CD4-positive, CD25-positive, alpha-beta regulatory T cell (primary cell): ENCODE measurements at regions not wholly inside any gene's neighbourhood (a gene's known extent, or its start where the extent isn't known, plus 50 kb on each side); places are given as distances from the start of the nearest gene placed in this dataset.

ENCODE experiments used
- ATAC-seq, 2 donors: fragments of 150-1000 bp; cut with Tn5 transposase; one replicate each; pipeline ENCODE4 v1.10.0; 2021; ENCODE audit warnings: low read depth in 2 of 2, moderate number of reproducible peaks in 2 of 2, moderate library complexity in 1 of 2
- DNase-seq, 3 donors: peaks; one replicate each; pipeline versions ENCODE4 v3.0.0 to v3.0.0-alpha.2; 2012 to 2022; ENCODE audit warnings: mixed read lengths in 1 of 3
- H3K27ac ChIP-seq: one replicate; pipeline ENCODE4 v1.7.0; 2013; ENCODE audit warnings: mild to moderate bottlenecking, low read length; ENCODE audit not compliant: insufficient read depth, poor library complexity, severe bottlenecking
- H3K27me3 ChIP-seq: one replicate; pipeline ENCODE4 v1.7.0; 2013; ENCODE audit warnings: low read length; ENCODE audit not compliant: control insufficient read depth, insufficient read depth
- H3K36me3 ChIP-seq: one replicate; pipeline ENCODE4 v1.7.0; 2013; ENCODE audit warnings: mild to moderate bottlenecking, low read length, moderate library complexity; ENCODE audit not compliant: control insufficient read depth, insufficient read depth
- H3K4me1 ChIP-seq: 2 replicates; pipeline ENCODE4 v1.7.0; 2013; ENCODE audit warnings: mild to moderate bottlenecking, low read length; ENCODE audit not compliant: insufficient read depth, control insufficient read depth, poor library complexity, severe bottlenecking
- H3K4me3 ChIP-seq: one replicate; pipeline ENCODE4 v1.7.0; 2013; ENCODE audit warnings: low read depth, mild to moderate bottlenecking, low read length, moderate library complexity
- H3K9me3 ChIP-seq, 2 experiments: 1 replicate in 1 of 2; 2 replicates in 1 of 2; pipeline ENCODE4 v1.7.0; 2013; ENCODE audit warnings: low read length in 2 of 2, mild to moderate bottlenecking in 1 of 2, moderate library complexity in 1 of 2; ENCODE audit not compliant: control insufficient read depth in 2 of 2
- H3K27ac Mint-ChIP-seq, 3 donors: one replicate each; pipeline ENCODE4 v1.8.0; 2020 to 2022; ENCODE audit warnings: mild to moderate bottlenecking in 3 of 3, mixed read lengths in 3 of 3, moderate library complexity in 2 of 3
- H3K27me3 Mint-ChIP-seq: one replicate; pipeline ENCODE4 v1.8.0; 2022; ENCODE audit warnings: mild to moderate bottlenecking, mixed read lengths
- H3K36me3 Mint-ChIP-seq: one replicate; pipeline ENCODE4 v1.8.0; 2020; ENCODE audit warnings: mixed read lengths
- H3K4me1 Mint-ChIP-seq, 4 donors: one replicate each; pipeline ENCODE4 v1.8.0; 2020 to 2022; ENCODE audit warnings: mixed read lengths in 4 of 4, mild to moderate bottlenecking in 1 of 4
- H3K4me3 Mint-ChIP-seq, 4 donors: one replicate each; pipeline ENCODE4 v1.8.0; 2020 to 2022; ENCODE audit warnings: mild to moderate bottlenecking in 4 of 4, mixed read lengths in 4 of 4, moderate library complexity in 3 of 4
- H3K9me3 Mint-ChIP-seq, 7 donors: one replicate each; pipeline ENCODE4 v1.8.0; 2020 to 2022; ENCODE audit warnings: mixed read lengths in 7 of 7, mild to moderate bottlenecking in 3 of 7, moderate library complexity in 2 of 7

DNA sequence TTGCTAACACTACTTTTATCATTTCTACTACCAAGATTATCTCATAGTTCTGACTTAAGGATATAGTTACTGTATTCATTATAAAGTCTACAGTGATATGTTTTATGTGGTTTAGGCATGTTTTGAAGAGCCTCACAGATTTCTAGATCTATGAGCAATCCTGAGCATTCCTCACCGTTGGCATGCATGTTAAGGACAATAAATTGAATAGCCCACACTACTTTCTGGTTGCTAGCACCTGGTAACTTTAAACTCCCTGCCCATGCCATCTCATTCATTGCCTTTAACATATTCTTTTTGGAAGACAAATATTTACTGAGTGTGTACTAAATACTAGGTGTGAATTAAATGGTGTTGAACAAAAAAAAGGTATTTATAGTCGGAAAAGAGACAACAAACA is 868.1 kb upstream of the CDH9 start:
- Histone ChIP-seq H3K9me3 (peaks cover 8 to 13% of the 10 kb centered on the region in 2 experiments), H3K4me3 (no peak overlapping the region), H3K36me3 (no peaks in the 10 kb centered on the region), H3K27me3 (no peaks in the 10 kb centered on the region), H3K27ac (no peak overlapping the region), H3K4me1 (no peaks in the 10 kb centered on the region)
- Mint-ChIP-seq H3K4me1 (no peaks in the 10 kb centered on the region), H3K27me3 (no peaks in the 10 kb centered on the region), H3K9me3 (peaks cover 4 to 23% (median 10%) of the 10 kb centered on the region in 7 donors), H3K27ac (no peak overlapping the region), H3K4me3 (no peak overlapping the region), H3K36me3 (no peaks in the 10 kb centered on the region)
- DNase-seq (no peak), ATAC-seq (no peak)

DNA sequence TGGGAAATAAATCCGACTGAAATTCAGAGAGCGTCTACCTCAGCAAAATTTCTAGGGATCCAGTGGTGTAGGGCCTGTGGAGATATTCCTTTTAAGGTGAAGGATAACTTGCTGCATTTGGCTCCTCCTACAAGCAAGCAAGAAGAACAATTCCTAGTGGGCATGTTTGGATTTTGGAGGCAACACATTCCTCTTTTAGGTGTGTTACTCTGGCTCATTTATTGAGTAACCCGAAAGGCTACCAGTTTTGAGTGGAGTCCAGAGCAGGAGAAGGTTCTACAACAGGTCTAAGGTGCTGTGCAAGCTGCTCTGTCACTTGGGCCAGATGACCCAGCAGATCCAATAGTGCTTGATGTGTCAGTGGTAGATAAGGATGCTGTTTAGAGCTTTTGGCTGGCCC is 862.4 kb upstream of the CDH9 start:
- no peaks in the 10 kb centered on the region for H3K27me3 Mint-ChIP-seq
- no peaks in the 10 kb centered on the region for H3K4me1 Mint-ChIP-seq
- H3K36me3 ChIP-seq, result no peaks in the 10 kb centered on the region
- H3K9me3 ChIP-seq, result peaks cover 8 to 9% of the 10 kb centered on the region in 2 experiments
- no peak for ATAC-seq
- H3K4me1 ChIP-seq, result no peaks in the 10 kb centered on the region
- H3K4me3 Mint-ChIP-seq, result no peak overlapping the region
- no peak for DNase-seq
- no peaks in the 10 kb centered on the region for H3K36me3 Mint-ChIP-seq
- no peaks in the 10 kb centered on the region for H3K27me3 ChIP-seq
- H3K27ac Mint-ChIP-seq, result no peak overlapping the region
- no peak overlapping the region for H3K27ac ChIP-seq
- peaks cover 1 to 27% (median 6%) of the 10 kb centered on the region in 7 donors for H3K9me3 Mint-ChIP-seq
- H3K4me3 ChIP-seq, result no peak overlapping the region

DNA sequence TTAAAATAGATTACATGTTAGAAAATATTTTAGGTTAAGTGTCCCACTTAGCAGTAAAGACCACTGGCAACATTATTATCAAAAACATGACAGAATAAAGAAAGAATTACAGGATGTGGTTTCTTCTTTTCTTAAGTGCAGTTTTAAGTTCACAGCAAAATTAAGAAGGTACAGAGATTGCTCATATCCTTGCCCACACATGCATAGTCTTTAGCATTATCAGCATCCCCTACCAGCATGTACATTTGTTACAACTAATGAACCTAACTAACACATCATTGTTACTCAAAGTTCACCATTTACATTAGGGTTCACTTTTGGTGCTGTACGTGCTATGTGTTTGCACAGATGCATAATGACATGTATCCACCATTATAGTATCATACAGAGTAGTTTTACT is 837.7 kb upstream of the CDH9 start:
- no peaks in the 10 kb centered on the region for H3K4me1 Mint-ChIP-seq
- no peak overlapping the region for H3K4me3 Mint-ChIP-seq
- Histone ChIP-seq H3K36me3 (no peaks in the 10 kb centered on the region), H3K27me3 (no peaks in the 10 kb centered on the region), H3K27ac (no peak overlapping the region), H3K9me3 (peaks cover 0 to 7% of the 10 kb centered on the region in 2 experiments), H3K4me3 (no peak overlapping the region), H3K4me1 (no peaks in the 10 kb centered on the region)
- peaks cover 4 to 27% (median 9%) of the 10 kb centered on the region in 7 donors for H3K9me3 Mint-ChIP-seq
- no peaks in the 10 kb centered on the region for H3K27me3 Mint-ChIP-seq
- ATAC-seq (no peak), DNase-seq (no peak)
- no peak overlapping the region for H3K27ac Mint-ChIP-seq
- H3K36me3 Mint-ChIP-seq, result peaks cover 3% of the 10 kb centered on the region

DNA sequence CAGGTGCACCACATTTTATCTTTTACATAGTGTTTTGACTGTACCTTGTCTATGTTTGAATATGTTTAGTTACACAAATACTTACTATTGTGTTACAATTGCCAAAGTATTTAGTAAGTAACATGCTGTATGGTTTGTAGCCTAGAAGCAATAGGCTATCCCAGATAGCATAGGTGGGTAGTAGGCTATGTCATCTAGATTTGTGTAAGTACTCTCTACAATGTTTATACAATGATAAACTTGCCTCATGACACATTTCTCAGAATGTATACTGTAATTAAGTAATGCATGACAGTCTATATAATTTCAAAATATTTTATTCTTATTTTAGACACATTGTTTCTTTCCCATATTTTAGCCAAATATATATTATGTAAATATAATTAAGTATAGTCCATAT is 836.8 kb upstream of the CDH9 start:
- no peaks in the 10 kb centered on the region for H3K27me3 ChIP-seq
- H3K4me1 ChIP-seq, result no peaks in the 10 kb centered on the region
- peaks cover 6 to 29% (median 8%) of the 10 kb centered on the region in 7 donors for H3K9me3 Mint-ChIP-seq
- H3K4me3 ChIP-seq, result no peak overlapping the region
- H3K9me3 ChIP-seq, result peaks cover 0 to 6% of the 10 kb centered on the region in 2 experiments
- H3K27ac ChIP-seq, result no peak overlapping the region
- peaks cover 3% of the 10 kb centered on the region for H3K36me3 Mint-ChIP-seq
- no peak overlapping the region for H3K4me3 Mint-ChIP-seq
- no peak for ATAC-seq
- no peaks in the 10 kb centered on the region for H3K36me3 ChIP-seq
- DNase-seq, result no peak
- H3K27me3 Mint-ChIP-seq, result no peaks in the 10 kb centered on the region
- H3K4me1 Mint-ChIP-seq, result no peaks in the 10 kb centered on the region
- H3K27ac Mint-ChIP-seq, result no peak overlapping the region

DNA sequence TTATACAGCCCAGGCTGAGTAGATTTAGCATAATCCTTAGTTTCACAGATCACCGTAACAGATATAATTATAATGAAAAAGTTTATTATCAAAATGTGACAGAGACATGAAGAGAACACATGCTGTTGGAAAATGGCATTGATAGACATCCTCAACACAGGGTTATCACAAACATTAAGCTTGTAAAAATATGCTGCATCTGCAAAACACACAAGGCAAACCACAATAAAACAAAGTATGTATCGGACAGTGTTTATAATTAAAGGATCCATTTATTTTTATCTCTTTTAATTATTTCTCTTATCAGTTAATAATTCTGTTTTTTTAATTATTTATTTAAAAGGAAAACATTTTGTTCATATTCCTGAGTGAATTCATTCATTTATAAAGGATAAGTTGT is 829.9 kb upstream of the CDH9 start:
- H3K4me3 ChIP-seq, result no peak overlapping the region
- no peak overlapping the region for H3K27ac ChIP-seq
- H3K4me1 Mint-ChIP-seq, result no peaks in the 10 kb centered on the region
- ATAC-seq (no peak), DNase-seq (no peak)
- H3K27me3 Mint-ChIP-seq, result no peaks in the 10 kb centered on the region
- H3K9me3 Mint-ChIP-seq, result peaks cover 3 to 45% (median 9%) of the 10 kb centered on the region in 7 donors
- H3K36me3 ChIP-seq, result no peaks in the 10 kb centered on the region
- H3K9me3 ChIP-seq, result peaks cover 0 to 10% of the 10 kb centered on the region in 2 experiments
- H3K4me1 ChIP-seq, result no peaks in the 10 kb centered on the region
- H3K36me3 Mint-ChIP-seq, result peaks cover 3% of the 10 kb centered on the region
- H3K27ac Mint-ChIP-seq, result no peak overlapping the region
- no peaks in the 10 kb centered on the region for H3K27me3 ChIP-seq
- no peak overlapping the region for H3K4me3 Mint-ChIP-seq

DNA sequence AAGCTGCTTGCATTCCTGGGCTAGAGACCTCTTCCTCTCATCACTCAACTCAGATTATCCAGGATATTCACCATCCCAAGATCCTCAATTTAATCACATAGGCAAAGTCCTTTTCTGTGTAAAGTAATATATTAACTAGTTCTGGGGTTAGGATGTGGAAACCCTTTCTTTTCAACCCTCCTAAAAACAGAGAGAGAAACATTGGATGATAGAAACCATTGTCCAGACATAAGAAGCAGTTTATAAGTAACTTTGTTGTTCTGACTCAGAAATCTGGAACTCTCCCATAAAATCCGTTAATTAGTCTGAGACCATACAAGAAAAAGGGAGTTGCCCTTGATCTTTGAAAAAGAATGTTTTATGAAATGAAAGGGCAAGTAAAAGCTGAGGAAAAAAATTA is 817.1 kb upstream of the CDH9 start:
- no peaks in the 10 kb centered on the region for H3K4me1 ChIP-seq
- Mint-ChIP-seq H3K4me1 (no peaks in the 10 kb centered on the region), H3K27me3 (no peaks in the 10 kb centered on the region), H3K27ac (no peak overlapping the region), H3K9me3 (peaks cover 4 to 39% (median 8%) of the 10 kb centered on the region in 7 donors), H3K36me3 (no peaks in the 10 kb centered on the region), H3K4me3 (no peak overlapping the region)
- no peak overlapping the region for H3K4me3 ChIP-seq
- no peaks in the 10 kb centered on the region for H3K36me3 ChIP-seq
- DNase-seq (no peak), ATAC-seq (no peak)
- H3K27ac ChIP-seq, result no peak overlapping the region
- H3K9me3 ChIP-seq, result no peaks in the 10 kb centered on the region
- H3K27me3 ChIP-seq, result no peaks in the 10 kb centered on the region

DNA sequence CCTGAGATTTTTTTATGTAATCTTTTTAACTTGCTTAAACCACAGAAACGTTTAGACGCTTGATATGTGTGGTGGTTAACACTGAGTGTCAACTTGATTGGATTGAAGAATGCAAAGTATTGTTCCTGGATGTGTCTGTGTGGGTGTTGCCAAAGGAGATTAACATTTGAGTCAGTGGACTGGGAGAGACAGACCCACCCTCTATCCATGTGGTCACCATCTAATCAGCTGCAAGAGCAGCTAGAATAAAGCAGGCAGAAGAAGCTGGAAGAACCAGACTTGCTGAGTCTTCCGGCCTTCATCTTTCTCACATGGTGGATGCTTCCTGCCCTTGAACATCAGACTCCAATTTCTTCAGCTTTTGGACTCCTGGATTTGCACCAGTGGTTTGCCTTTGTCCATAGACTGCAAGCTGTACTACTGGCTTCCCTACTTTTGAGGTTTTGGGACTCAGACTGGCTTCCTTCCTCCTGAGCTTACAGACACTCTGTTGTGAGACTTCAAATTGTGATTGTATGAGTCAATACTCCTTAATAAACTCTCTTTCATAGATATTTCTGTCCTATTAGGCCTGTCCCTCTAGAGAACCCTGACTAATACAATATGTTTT is 816.0 kb upstream of the CDH9 start:
- Histone ChIP-seq H3K9me3 (no peaks in the 10 kb centered on the region), H3K27me3 (no peaks in the 10 kb centered on the region), H3K4me3 (no peak overlapping the region), H3K36me3 (no peaks in the 10 kb centered on the region), H3K4me1 (no peaks in the 10 kb centered on the region), H3K27ac (no peak overlapping the region)
- H3K9me3 Mint-ChIP-seq, result peaks cover 4 to 42% (median 8%) of the 10 kb centered on the region in 7 donors
- H3K4me1 Mint-ChIP-seq, result no peaks in the 10 kb centered on the region
- H3K27ac Mint-ChIP-seq, result no peak overlapping the region
- DNase-seq, result no peak
- H3K36me3 Mint-ChIP-seq, result no peaks in the 10 kb centered on the region
- no peaks in the 10 kb centered on the region for H3K27me3 Mint-ChIP-seq
- ATAC-seq, result no peak
- H3K4me3 Mint-ChIP-seq, result no peak overlapping the region

DNA sequence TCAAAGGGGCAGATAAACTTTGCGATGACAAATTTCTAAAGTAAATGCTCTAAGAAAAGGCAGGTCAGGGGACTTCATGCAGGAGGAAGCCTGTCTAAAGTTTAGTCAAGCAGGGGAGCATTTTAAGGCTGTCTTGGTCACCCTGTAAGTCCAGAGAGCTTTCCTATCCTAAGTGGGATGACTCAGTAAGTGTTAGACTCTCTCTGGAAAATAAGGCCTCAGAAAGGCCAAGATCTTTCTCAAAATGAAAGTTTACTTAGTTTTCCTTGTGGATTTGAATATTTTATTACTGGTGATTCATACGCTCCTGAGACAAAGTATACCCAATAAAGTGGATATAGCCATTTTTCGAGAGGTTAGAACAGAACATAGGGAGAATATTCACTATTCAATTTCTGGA is 806.9 kb upstream of the CDH9 start:
- Mint-ChIP-seq H3K4me3 (no peak overlapping the region), H3K27ac (no peak overlapping the region), H3K27me3 (no peaks in the 10 kb centered on the region), H3K36me3 (no peaks in the 10 kb centered on the region), H3K9me3 (peaks cover 3 to 34% (median 8%) of the 10 kb centered on the region in 7 donors), H3K4me1 (no peaks in the 10 kb centered on the region)
- Histone ChIP-seq H3K27ac (no peak overlapping the region), H3K4me1 (no peaks in the 10 kb centered on the region), H3K4me3 (no peak overlapping the region), H3K9me3 (peaks cover 4 to 17% of the 10 kb centered on the region in 2 experiments), H3K27me3 (no peaks in the 10 kb centered on the region), H3K36me3 (no peaks in the 10 kb centered on the region)
- ATAC-seq, result no peak
- no peak for DNase-seq
